ENCODE measurements at regions not wholly inside any gene's neighbourhood (a gene's known extent, or its start where the extent isn't known, plus 50 kb on each side); places are given as distances from the start of the nearest gene placed in this dataset.
"Not testable (repeated sequence)": the region's sequence is repeated elsewhere in the genome, so short reads cannot be mapped to it uniquely, and the experiment has no call there.

- no peak for DNase-seq
These were observed 293.7 kb downstream of the BTBD3 start for GRCh38 chr20:12211361-12211760.

- no peak for DNase-seq
These were observed 299.7 kb downstream of the BTBD3 start for GRCh38 chr20:12217382-12217781.

- no peak for DNase-seq
These were observed 302.1 kb downstream of the BTBD3 start for GRCh38 chr20:12219798-12220197.

- no peak for DNase-seq
These were observed 305.4 kb downstream of the BTBD3 start for GRCh38 chr20:12223057-12223456.

- DNase-seq, result no peak
These were observed 308.2 kb downstream of the BTBD3 start for GRCh38 chr20:12225898-12226297.

GRCh38 chr20:12229891-12230290, 312.2 kb downstream of the BTBD3 start:
- DNase-seq, result no peak

- DNase-seq, result no peak
These were observed 320.1 kb downstream of the BTBD3 start for GRCh38 chr20:12237772-12238171.

- peak in 1 of 2 experiments; percentile 37 for DNase-seq
These were observed 323.4 kb downstream of the BTBD3 start for GRCh38 chr20:12241065-12241464.

- DNase-seq, result no peak
These were observed 325.6 kb downstream of the BTBD3 start for GRCh38 chr20:12243327-12243726.

- DNase-seq, result no peak
These were observed 330.8 kb downstream of the BTBD3 start for GRCh38 chr20:12248481-12248880.

- DNase-seq, result not testable (repeated sequence)
These were observed 333.0 kb downstream of the BTBD3 start for GRCh38 chr20:12250661-12251060.

GRCh38 chr20:12252793-12253192, 335.1 kb downstream of the BTBD3 start:
- DNase-seq, result no peak

GRCh38 chr20:12255461-12255970, 337.8 kb downstream of the BTBD3 start:
- no peak for DNase-seq

GRCh38 chr20:12256806-12257205, 339.1 kb downstream of the BTBD3 start:
- no peak for DNase-seq

GRCh38 chr20:12262747-12263146, 345.1 kb downstream of the BTBD3 start:
- no peak for DNase-seq

GRCh38 chr20:12264711-12265110, 347.0 kb downstream of the BTBD3 start:
- no peak for DNase-seq

GRCh38 chr20:12265662-12266061, 348.0 kb downstream of the BTBD3 start:
- no peak for DNase-seq

- DNase-seq, result no peak
These were observed 351.9 kb downstream of the BTBD3 start for GRCh38 chr20:12269579-12269978.

- no peak for DNase-seq
These were observed 353.2 kb downstream of the BTBD3 start for GRCh38 chr20:12270863-12271262.

- no peak for DNase-seq
These were observed 358.4 kb downstream of the BTBD3 start for GRCh38 chr20:12276011-12276673.

- DNase-seq, result no peak
These were observed 369.9 kb downstream of the BTBD3 start for GRCh38 chr20:12287575-12287974.

- DNase-seq, result no peak
These were observed 371.8 kb downstream of the BTBD3 start for GRCh38 chr20:12289465-12289864.

- DNase-seq, result no peak
These were observed 373.7 kb downstream of the BTBD3 start for GRCh38 chr20:12291386-12291785.

- DNase-seq, result no peak
These were observed 376.2 kb downstream of the BTBD3 start for GRCh38 chr20:12293900-12294299.

GRCh38 chr20:12294678-12295077, 377.0 kb downstream of the BTBD3 start:
- DNase-seq, result no peak
